GM12874 (cell line): ENCODE measurements at regions not wholly inside any gene's neighbourhood (a gene's known extent, or its start where the extent isn't known, plus 50 kb on each side); places are given as distances from the start of the nearest gene placed in this dataset.

Experiments
- TF ChIP-seq, protein P1 (sequence below): IDR thresholded peaks from 2 replicates; pipeline ENCODE4 v1.5.1; 2011; ENCODE audit warnings: low read depth, mild to moderate bottlenecking, control low read depth, low read length, moderate library complexity; ENCODE audit not compliant: insufficient read depth

- TF ChIP-seq, protein P1, sequence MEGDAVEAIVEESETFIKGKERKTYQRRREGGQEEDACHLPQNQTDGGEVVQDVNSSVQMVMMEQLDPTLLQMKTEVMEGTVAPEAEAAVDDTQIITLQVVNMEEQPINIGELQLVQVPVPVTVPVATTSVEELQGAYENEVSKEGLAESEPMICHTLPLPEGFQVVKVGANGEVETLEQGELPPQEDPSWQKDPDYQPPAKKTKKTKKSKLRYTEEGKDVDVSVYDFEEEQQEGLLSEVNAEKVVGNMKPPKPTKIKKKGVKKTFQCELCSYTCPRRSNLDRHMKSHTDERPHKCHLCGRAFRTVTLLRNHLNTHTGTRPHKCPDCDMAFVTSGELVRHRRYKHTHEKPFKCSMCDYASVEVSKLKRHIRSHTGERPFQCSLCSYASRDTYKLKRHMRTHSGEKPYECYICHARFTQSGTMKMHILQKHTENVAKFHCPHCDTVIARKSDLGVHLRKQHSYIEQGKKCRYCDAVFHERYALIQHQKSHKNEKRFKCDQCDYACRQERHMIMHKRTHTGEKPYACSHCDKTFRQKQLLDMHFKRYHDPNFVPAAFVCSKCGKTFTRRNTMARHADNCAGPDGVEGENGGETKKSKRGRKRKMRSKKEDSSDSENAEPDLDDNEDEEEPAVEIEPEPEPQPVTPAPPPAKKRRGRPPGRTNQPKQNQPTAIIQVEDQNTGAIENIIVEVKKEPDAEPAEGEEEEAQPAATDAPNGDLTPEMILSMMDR: no peak
Measured at GRCh38 chr5:171581781-171582180, 162.3 kb downstream of the FGF18 start.

- TF ChIP-seq, protein P1: no peak
Measured at GRCh38 chr5:171582849-171583248, 163.4 kb downstream of the FGF18 start.

DNA sequence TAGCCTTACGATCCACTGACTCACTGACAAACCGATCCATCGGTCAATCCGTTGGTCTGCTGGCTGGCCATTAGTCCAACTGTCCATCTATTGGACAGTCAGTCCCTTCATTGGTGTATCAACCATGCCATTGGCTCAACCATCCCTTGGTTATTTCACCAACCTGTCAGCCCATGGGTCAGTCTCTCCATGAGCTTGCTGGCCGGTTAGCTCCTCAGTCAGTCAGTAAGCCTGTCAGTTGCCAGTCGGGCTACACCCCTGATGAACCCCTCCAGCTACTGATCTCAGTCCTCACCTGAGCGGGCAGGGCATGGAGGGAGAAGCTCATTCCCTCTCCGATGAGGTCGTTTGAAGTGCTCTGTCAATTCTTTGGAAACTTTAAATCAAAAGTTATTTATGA is 166.5 kb downstream of the FGF18 start:
- TF ChIP-seq, protein P1: no peak

DNA sequence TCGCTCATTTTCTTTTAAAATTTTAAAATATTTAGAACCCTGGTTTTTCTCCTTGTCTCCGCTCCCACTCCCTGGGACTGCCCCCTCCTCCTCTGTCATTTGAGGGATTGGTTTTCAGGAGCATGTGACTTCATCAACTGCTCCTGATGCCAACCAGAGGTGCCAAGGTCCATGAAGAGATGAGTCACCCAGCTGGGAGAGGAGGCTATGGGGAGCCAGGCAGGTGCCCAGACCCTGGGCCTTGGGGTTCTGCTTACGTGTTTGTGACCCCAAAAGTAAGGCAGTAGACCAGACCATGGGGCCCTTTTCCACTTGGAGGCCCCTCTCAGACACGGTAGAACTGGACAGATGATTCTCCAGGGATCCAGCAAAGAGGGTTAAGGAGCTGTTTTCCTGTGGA is 167.0 kb downstream of the FGF18 start:
- TF ChIP-seq, protein P1: no peak

- TF ChIP-seq, protein P1: no peak
Measured at GRCh38 chr5:171588046-171588445, 168.6 kb downstream of the FGF18 start.

DNA sequence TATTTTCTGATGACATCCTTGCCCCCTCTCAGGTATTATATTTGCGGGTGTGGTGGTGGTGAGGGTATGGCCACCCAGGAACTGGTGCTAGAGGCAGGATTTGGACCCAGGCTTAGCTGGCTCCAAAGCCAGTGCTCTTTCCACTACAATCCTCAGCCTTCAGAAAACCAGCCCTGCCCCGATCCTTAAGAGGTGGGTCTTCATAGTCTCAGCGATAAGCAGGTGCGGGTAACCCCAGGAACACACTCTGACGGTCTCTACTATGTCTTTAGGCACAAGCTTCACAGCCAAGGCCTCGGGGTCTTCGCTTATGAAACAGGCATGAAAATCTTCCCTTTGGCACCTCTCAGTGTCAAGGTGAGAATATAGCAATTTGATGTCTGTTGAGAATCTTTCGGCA is 169.3 kb downstream of the FGF18 start:
- TF ChIP-seq, protein P1: no peak

DNA sequence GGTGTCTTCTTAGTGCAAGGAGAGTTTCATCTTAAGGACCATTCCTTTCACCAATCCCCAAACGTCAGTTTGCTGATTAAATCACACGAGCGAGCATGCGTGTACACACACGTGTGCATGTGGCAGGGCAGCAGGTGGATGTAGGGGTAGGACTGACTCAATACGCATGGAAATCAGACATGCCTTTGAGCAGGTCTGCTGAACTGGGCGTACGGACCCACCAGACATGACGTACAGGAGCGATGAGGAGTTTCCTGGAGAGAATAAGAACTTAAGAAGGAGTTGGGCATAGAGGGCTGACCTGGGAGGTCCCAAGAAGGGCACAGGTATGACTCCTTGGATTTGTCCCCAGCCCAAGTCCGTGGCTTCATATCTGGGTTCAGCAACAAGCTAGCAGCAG is 170.0 kb downstream of the FGF18 start:
- TF ChIP-seq, protein P1: no peak

DNA sequence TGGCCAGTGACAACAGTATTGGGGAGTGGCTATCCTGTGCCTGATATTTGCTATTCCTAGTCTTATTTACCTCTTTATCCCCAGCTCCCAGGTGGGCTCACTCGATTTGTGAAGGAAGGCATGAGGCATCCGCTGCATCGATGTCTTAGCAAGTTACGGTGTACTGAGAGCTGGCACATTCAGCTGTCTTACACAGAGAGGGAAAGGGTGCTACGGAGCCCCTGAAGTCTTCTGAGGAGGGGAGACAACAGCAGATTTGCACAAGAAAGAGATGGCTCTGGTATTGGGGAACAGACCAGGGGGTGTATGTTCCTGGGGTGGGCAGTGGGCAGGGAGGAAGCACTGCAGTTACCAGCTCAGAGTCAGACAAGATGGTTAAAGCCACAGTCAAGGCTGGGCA is 172.6 kb downstream of the FGF18 start:
- TF ChIP-seq, protein P1: no peak
